ENCODE measurements at regions not wholly inside any gene's neighbourhood (a gene's known extent, or its start where the extent isn't known, plus 50 kb on each side); places are given as distances from the start of the nearest gene placed in this dataset.

GRCh38 chrX:96027407-96027806, 657.2 kb upstream of the DIAPH2 start:
- no peak overlapping the region for H3K27ac ChIP-seq
- H3K36me3 ChIP-seq (ENCODE audit: low read depth, missing control alignments): no peaks in the 10 kb centered on the region
- H3K4me1 ChIP-seq: no peaks in the 10 kb centered on the region
- TF ChIP-seq CTCF (IDR thresholded peaks at IDR 0.05) (no peak), POLR2A (IDR thresholded peaks at IDR 0.05) (no peak)
- H3K27me3 ChIP-seq: no peaks in the 10 kb centered on the region
- 24 to 25% methylated on average over 1 to 2 of the region's 2 CpGs for WGBS, 2 donors
- no peak overlapping the region for H3K4me3 ChIP-seq
- DNase-seq: no peak
- H3K9me3 ChIP-seq: no peaks in the 10 kb centered on the region
- intact Hi-C loops (cut with DNase I; ENCODE audit: low total_unique reads): no loop called here

GRCh38 chrX:96052078-96052477, 632.6 kb upstream of the DIAPH2 start:
- intact Hi-C loops (cut with DNase I; ENCODE audit: low total_unique reads): no loop called here
- TF ChIP-seq POLR2A (IDR thresholded peaks at IDR 0.05): no peak
- no peak for TF ChIP-seq CTCF (IDR thresholded peaks at IDR 0.05)
- no peaks in the 10 kb centered on the region for H3K36me3 ChIP-seq (ENCODE audit: low read depth, missing control alignments)
- 67 to 86% methylated on average over 2 of the region's 2 CpGs for WGBS, 2 donors
- H3K4me3 ChIP-seq: no peak overlapping the region
- H3K27ac ChIP-seq: no peak overlapping the region
- no peaks in the 10 kb centered on the region for H3K9me3 ChIP-seq
- DNase-seq: no peak
- H3K27me3 ChIP-seq: no peaks in the 10 kb centered on the region
- H3K4me1 ChIP-seq: no peaks in the 10 kb centered on the region

- DNase-seq: no peak
- intact Hi-C loops (cut with DNase I; ENCODE audit: low total_unique reads): no loop called here
- Histone ChIP-seq H3K9me3 (no peaks in the 10 kb centered on the region), H3K27ac (no peak overlapping the region), H3K27me3 (no peaks in the 10 kb centered on the region), H3K4me1 (no peaks in the 10 kb centered on the region), H3K36me3 (ENCODE audit: low read depth, missing control alignments) (no peaks in the 10 kb centered on the region), H3K4me3 (no peak overlapping the region)
- TF ChIP-seq POLR2A (IDR thresholded peaks at IDR 0.05): no peak
- TF ChIP-seq CTCF (IDR thresholded peaks at IDR 0.05): no peak
Measured at GRCh38 chrX:96081891-96082290, 602.8 kb upstream of the DIAPH2 start.

GRCh38 chrX:96094616-96095015, 590.0 kb upstream of the DIAPH2 start:
- intact Hi-C loops (cut with DNase I; ENCODE audit: low total_unique reads): no loop called here
- DNase-seq: no peak
- Histone ChIP-seq H3K4me1 (no peaks in the 10 kb centered on the region), H3K27ac (no peak overlapping the region), H3K36me3 (ENCODE audit: low read depth, missing control alignments) (no peaks in the 10 kb centered on the region), H3K9me3 (no peaks in the 10 kb centered on the region), H3K4me3 (no peak overlapping the region), H3K27me3 (no peaks in the 10 kb centered on the region)
- TF ChIP-seq POLR2A (IDR thresholded peaks at IDR 0.05) (no peak), CTCF (IDR thresholded peaks at IDR 0.05) (no peak)
- WGBS, 2 donors: 61 to 68% methylated on average over 5 of the region's 5 CpGs

- Histone ChIP-seq H3K27me3 (no peaks in the 10 kb centered on the region), H3K4me3 (no peak overlapping the region), H3K36me3 (ENCODE audit: low read depth, missing control alignments) (no peaks in the 10 kb centered on the region), H3K9me3 (no peaks in the 10 kb centered on the region), H3K4me1 (no peaks in the 10 kb centered on the region), H3K27ac (no peak overlapping the region)
- 93 to 100% methylated on average over 1 of the region's 1 CpG for WGBS, 2 donors
- TF ChIP-seq POLR2A (IDR thresholded peaks at IDR 0.05) (no peak), CTCF (IDR thresholded peaks at IDR 0.05) (no peak)
- intact Hi-C loops (cut with DNase I; ENCODE audit: low total_unique reads): no loop called here
- DNase-seq: no peak
Measured at GRCh38 chrX:96098471-96098870, 586.2 kb upstream of the DIAPH2 start.
